SK-N-SH treated with all-trans-retinoic acid at 6 μM for 48 hours (cell line): ENCODE measurements at regions not wholly inside any gene's neighbourhood (a gene's known extent, or its start where the extent isn't known, plus 50 kb on each side); places are given as distances from the start of the nearest gene placed in this dataset.

ENCODE experiments used
- BACH2 ChIP-seq: fragments of 250-450 bp; sonication (Bioruptor Pico); IDR thresholded peaks from 2 replicates; pipeline ENCODE4 v1.9.0; 2021; ENCODE audit warnings: mild to moderate bottlenecking, borderline replicate concordance
- CREB5 ChIP-seq: fragments of 250-450 bp; sonication (Bioruptor Pico); IDR thresholded peaks from 2 replicates; pipeline ENCODE4 v1.5.1; 2020; ENCODE audit warnings: low read depth, mild to moderate bottlenecking, moderate library complexity
- ESRRG ChIP-seq: fragments of 250-450 bp; sonication (Bioruptor Pico); IDR thresholded peaks from 2 replicates; pipeline ENCODE4 v1.6.1; 2021; ENCODE audit warnings: mild to moderate bottlenecking
- GLIS3 ChIP-seq: fragments of 250-450 bp; sonication (Bioruptor Pico); IDR thresholded peaks from 2 replicates; pipeline ENCODE4 v1.5.0; 2020; ENCODE audit warnings: mild to moderate bottlenecking, moderate library complexity
- OSR1 ChIP-seq: fragments of 250-450 bp; sonication (Bioruptor Pico); IDR thresholded peaks from 2 replicates; pipeline ENCODE4 v1.8.0; 2022; ENCODE audit warnings: moderate library complexity, mild to moderate bottlenecking, inconsistent platforms
- PATZ1 ChIP-seq: fragments of 250-450 bp; sonication (Bioruptor Pico); IDR thresholded peaks from 2 replicates; pipeline ENCODE4 v1.8.0; 2020; ENCODE audit warnings: mild to moderate bottlenecking, moderate library complexity, borderline replicate concordance
- RARB ChIP-seq: fragments of 250-450 bp; sonication (Bioruptor Pico); IDR thresholded peaks from 2 replicates; pipeline ENCODE4 v1.8.0; 2021; ENCODE audit warnings: mild to moderate bottlenecking, moderate library complexity
- TCF4 ChIP-seq: fragments of 250-450 bp; sonication (Bioruptor Pico); IDR thresholded peaks from 2 replicates; pipeline ENCODE4 v1.8.0; 2021; ENCODE audit warnings: mild to moderate bottlenecking, moderate library complexity, borderline replicate concordance
- TOX ChIP-seq: fragments of 250-450 bp; sonication (Bioruptor Pico); IDR thresholded peaks from 2 replicates; pipeline ENCODE4 v1.8.0; 2021; ENCODE audit warnings: mild to moderate bottlenecking, moderate library complexity, borderline replicate concordance
- ZFP3 ChIP-seq: fragments of 250-450 bp; sonication (Bioruptor Pico); IDR thresholded peaks from 2 replicates; pipeline ENCODE4 v1.5.0; 2020; ENCODE audit warnings: mild to moderate bottlenecking, moderate library complexity
- ZFP30 ChIP-seq: fragments of 450-650 bp; formaldehyde crosslinking; IDR thresholded peaks from 2 replicates; pipeline ENCODE4 v1.5.0; 2022; ENCODE audit warnings: mild to moderate bottlenecking, moderate library complexity
- ZNF70 ChIP-seq: fragments of 450-650 bp; formaldehyde crosslinking; IDR thresholded peaks from 2 replicates; pipeline ENCODE4 v1.5.0; 2020; ENCODE audit warnings: mild to moderate bottlenecking, moderate library complexity
- ZNF8 ChIP-seq: fragments of 450-650 bp; formaldehyde crosslinking; IDR thresholded peaks from 2 replicates; pipeline ENCODE4 v1.5.0; 2020; ENCODE audit warnings: mild to moderate bottlenecking, moderate library complexity
- TF ChIP-seq, protein P1 (sequence below): fragments of 250-450 bp; sonication (Bioruptor Pico); IDR thresholded peaks from 2 replicates; pipeline ENCODE4 v1.5.0; 2020; ENCODE audit warnings: mild to moderate bottlenecking, moderate library complexity

DNA sequence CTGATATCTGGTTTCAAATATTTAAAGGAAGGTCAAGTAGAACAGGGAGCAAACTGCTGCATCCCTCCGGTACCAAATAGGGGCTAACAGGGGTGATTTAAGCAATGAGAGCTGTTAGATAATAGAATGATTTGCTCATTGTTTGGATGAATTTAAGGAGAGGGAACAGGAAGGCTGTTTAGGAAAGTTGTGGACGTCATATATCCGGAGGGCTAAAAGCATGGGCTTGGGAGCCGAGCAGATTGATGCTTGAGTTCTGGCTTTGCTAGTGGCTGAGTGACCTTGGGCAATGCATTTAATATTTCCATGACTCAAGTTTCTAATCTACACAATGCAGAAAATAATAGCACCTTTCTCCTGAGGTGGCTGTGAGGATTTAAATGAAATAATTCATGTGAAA, 85.4 kb upstream of the RPS23 start:
- TF ChIP-seq RARB (no peak), ZFP30 (CRISPR knock-in tag) (no peak), ZFP3 (no peak), PATZ1 (CRISPR knock-in tag) (no peak), CREB5 (CRISPR knock-in tag) (no peak), BACH2 (CRISPR knock-in tag) (no peak), GLIS3 (CRISPR knock-in tag) (no peak), TCF4 (CRISPR knock-in tag) (no peak), TOX (CRISPR knock-in tag) (no peak), ZNF70 (CRISPR knock-in tag) (no peak), ZNF8 (CRISPR knock-in tag) (no peak), OSR1 (no peak), ESRRG (CRISPR knock-in tag) (no peak)
- TF ChIP-seq, protein P1, sequence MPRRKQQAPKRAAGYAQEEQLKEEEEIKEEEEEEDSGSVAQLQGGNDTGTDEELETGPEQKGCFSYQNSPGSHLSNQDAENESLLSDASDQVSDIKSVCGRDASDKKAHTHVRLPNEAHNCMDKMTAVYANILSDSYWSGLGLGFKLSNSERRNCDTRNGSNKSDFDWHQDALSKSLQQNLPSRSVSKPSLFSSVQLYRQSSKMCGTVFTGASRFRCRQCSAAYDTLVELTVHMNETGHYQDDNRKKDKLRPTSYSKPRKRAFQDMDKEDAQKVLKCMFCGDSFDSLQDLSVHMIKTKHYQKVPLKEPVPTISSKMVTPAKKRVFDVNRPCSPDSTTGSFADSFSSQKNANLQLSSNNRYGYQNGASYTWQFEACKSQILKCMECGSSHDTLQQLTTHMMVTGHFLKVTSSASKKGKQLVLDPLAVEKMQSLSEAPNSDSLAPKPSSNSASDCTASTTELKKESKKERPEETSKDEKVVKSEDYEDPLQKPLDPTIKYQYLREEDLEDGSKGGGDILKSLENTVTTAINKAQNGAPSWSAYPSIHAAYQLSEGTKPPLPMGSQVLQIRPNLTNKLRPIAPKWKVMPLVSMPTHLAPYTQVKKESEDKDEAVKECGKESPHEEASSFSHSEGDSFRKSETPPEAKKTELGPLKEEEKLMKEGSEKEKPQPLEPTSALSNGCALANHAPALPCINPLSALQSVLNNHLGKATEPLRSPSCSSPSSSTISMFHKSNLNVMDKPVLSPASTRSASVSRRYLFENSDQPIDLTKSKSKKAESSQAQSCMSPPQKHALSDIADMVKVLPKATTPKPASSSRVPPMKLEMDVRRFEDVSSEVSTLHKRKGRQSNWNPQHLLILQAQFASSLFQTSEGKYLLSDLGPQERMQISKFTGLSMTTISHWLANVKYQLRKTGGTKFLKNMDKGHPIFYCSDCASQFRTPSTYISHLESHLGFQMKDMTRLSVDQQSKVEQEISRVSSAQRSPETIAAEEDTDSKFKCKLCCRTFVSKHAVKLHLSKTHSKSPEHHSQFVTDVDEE (CRISPR knock-in tag), result no peak
